ENCODE measurements at regions not wholly inside any gene's neighbourhood (a gene's known extent, or its start where the extent isn't known, plus 50 kb on each side); places are given as distances from the start of the nearest gene placed in this dataset.

DNA sequence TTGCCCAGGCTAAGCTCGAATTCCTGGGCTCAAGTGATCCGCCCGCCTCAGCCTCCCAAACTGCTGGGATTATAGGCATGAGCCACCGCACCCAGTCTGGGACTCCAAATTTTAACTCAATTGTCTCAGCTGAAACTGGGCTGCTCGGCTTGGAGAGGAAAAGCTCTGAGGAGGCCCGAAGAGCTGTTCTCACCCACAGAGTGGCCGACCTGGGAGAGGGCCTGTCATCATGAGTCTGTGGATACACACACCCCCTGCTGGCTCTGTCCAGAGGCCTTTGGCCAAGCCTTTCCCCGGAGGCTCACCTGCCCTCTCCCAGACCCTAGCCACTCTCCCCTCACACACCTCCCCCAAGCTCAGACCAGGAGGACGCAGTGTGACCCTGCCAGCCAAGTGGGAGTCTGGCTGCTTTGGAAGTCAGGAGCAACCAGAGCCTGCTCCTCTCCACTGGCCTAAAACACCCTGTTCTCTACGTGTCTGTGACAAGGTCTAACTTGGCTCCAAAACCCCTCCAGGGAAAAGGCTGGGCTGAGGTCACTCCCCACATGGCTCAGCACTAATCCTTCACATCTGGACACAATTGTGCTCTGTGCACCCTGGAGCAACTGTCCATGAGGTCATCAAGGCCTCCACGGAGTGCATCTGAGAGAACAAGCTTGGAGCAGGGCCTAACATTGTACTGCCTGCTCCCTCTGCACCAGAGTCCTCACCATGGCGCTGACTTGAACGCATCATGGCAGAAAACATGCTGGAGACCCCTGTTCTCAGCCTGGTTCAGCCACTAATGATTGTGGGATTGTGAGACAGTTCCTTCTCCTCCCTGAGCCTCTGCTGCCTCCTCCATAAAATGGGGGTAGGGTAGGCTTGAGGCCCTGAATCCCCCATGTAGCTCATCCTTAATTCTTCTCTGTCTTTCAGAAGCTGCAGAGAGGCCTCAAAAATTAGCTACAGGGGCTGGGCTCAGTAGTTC, 49.9 kb upstream of the RAB6C start:
- DNase-seq = no peak
